OCI-LY1 (cell line): ENCODE measurements at regions not wholly inside any gene's neighbourhood (a gene's known extent, or its start where the extent isn't known, plus 50 kb on each side); places are given as distances from the start of the nearest gene placed in this dataset.

Source experiments
- EZH2 ChIP-seq: fragments of 200-600 bp; sonication (generic), shearing (Covaris generic); IDR thresholded peaks from 2 replicates; pipeline ENCODE4 v1.8.0; 2017; ENCODE audit warnings: borderline replicate concordance, mixed run types, mild to moderate bottlenecking, antibody characterized with exemption, low read length, moderate library complexity, mixed read lengths
- TF ChIP-seq, protein P1 (sequence below): fragments of 200-600 bp; sonication (generic), shearing (Covaris generic); IDR thresholded peaks from 2 replicates; pipeline ENCODE4 v1.5.1; 2017; ENCODE audit warnings: mild to moderate bottlenecking, antibody characterized with exemption, low read length, moderate library complexity, mixed read lengths

DNA sequence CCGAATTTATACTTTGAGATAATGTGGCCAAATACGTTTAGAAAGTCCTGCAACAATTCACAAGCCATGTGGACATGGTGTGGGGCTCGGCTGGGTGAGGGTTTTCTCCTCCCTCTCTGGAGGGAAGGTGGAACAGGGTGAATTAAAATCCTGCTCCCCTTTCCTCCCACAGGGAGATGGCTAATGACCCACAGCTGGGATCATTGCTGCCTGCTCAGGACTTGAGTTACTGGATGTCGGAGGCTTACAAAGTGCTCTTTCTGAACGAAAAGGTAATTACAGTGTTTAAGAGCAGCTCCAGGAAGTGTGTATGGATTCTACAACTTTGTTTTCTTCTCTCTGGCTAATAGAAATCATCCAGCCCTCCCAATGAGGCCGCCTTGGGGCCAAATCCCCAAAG, 97.9 kb upstream of the ALKAL2 start:
- TF ChIP-seq, protein P1, sequence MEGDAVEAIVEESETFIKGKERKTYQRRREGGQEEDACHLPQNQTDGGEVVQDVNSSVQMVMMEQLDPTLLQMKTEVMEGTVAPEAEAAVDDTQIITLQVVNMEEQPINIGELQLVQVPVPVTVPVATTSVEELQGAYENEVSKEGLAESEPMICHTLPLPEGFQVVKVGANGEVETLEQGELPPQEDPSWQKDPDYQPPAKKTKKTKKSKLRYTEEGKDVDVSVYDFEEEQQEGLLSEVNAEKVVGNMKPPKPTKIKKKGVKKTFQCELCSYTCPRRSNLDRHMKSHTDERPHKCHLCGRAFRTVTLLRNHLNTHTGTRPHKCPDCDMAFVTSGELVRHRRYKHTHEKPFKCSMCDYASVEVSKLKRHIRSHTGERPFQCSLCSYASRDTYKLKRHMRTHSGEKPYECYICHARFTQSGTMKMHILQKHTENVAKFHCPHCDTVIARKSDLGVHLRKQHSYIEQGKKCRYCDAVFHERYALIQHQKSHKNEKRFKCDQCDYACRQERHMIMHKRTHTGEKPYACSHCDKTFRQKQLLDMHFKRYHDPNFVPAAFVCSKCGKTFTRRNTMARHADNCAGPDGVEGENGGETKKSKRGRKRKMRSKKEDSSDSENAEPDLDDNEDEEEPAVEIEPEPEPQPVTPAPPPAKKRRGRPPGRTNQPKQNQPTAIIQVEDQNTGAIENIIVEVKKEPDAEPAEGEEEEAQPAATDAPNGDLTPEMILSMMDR, result no peak
- no peak for TF ChIP-seq EZH2
